CD4-positive, alpha-beta T cell (primary cell): ENCODE measurements at regions not wholly inside any gene's neighbourhood (a gene's known extent, or its start where the extent isn't known, plus 50 kb on each side); places are given as distances from the start of the nearest gene placed in this dataset.

Experiments used
- ATAC-seq: fragments of 200-7000 bp; cut with Tn5 transposase; one replicate; pipeline ENCODE4 v1.10.0; 2022; ENCODE audit warnings: mild to moderate bottlenecking; ENCODE audit not compliant: poor library complexity
- CTCF ChIA-PET: fragments of 350-600 bp; sonication (Branson Sonifier 250); formaldehyde crosslinking; loops from one replicate; lab custom pipeline; 2021; ENCODE audit warnings: antibody characterized with exemption, inconsistent platforms; lab: Charles Lee
- POLR2A ChIA-PET: fragments of 350-600 bp; sonication (Branson Sonifier 250); formaldehyde crosslinking; loops from one replicate; lab custom pipeline; 2021; ENCODE audit warnings: antibody characterized with exemption, inconsistent platforms; lab: Charles Lee
- DNase-seq, 14 experiments: peaks; one replicate each; pipeline ENCODE4 v3.0.0-alpha.2; 2013 to 2020; ENCODE audit warnings: mixed read lengths in 2 of 14
- H3K27ac ChIP-seq, 2 donors: one replicate each; pipeline versions ENCODE4 v1.5.1 to v1.7.0; 2013; ENCODE audit warnings: low read length in 2 of 2, low read depth in 1 of 2, mild to moderate bottlenecking in 1 of 2
- H3K27me3 ChIP-seq, 2 experiments: 1 replicate in 1 of 2; 2 replicates in 1 of 2; pipeline versions ENCODE4 v1.6.1 to v1.7.0; 2013; ENCODE audit warnings: low read length in 2 of 2, control low read depth in 1 of 2, mild to moderate bottlenecking in 1 of 2, moderate library complexity in 1 of 2; ENCODE audit not compliant: insufficient read depth in 2 of 2, control insufficient read depth in 1 of 2
- H3K36me3 ChIP-seq: one replicate; pipeline ENCODE4 v1.6.1; 2013; ENCODE audit warnings: low read length, control low read depth; ENCODE audit not compliant: insufficient read depth
- H3K4me1 ChIP-seq: one replicate; pipeline ENCODE4 v1.6.1; 2013; ENCODE audit warnings: low read length, control low read depth; ENCODE audit not compliant: insufficient read depth
- H3K4me3 ChIP-seq: one replicate; pipeline ENCODE4 v1.5.1; 2013; ENCODE audit warnings: mild to moderate bottlenecking, low read length, moderate library complexity
- H3K9me3 ChIP-seq, 2 experiments: 1 replicate in 1 of 2; 2 replicates in 1 of 2; pipeline versions ENCODE4 v1.6.1 to v1.7.0; 2013; ENCODE audit warnings: low read length in 2 of 2, mild to moderate bottlenecking in 2 of 2, control low read depth in 1 of 2, moderate library complexity in 1 of 2; ENCODE audit not compliant: control insufficient read depth in 1 of 2, insufficient read depth in 1 of 2
- H3K27ac Mint-ChIP-seq: one replicate; pipeline ENCODE4 v1.8.0; 2020; ENCODE audit warnings: mixed read lengths
- H3K27me3 Mint-ChIP-seq: one replicate; pipeline ENCODE4 v1.8.0; 2021; ENCODE audit warnings: mixed read lengths
- H3K36me3 Mint-ChIP-seq: one replicate; pipeline ENCODE4 v1.8.0; 2021; ENCODE audit warnings: low read depth, mixed read lengths
- H3K4me1 Mint-ChIP-seq: one replicate; pipeline ENCODE4 v1.8.0; 2021; ENCODE audit warnings: low read depth, mixed read lengths
- H3K4me3 Mint-ChIP-seq: one replicate; pipeline ENCODE4 v1.8.0; 2020; ENCODE audit warnings: mild to moderate bottlenecking, mixed read lengths
- H3K9me3 Mint-ChIP-seq: one replicate; pipeline ENCODE4 v1.8.0; 2020; ENCODE audit warnings: mixed read lengths
- intact Hi-C, 2 experiments: fragments of 100-400 bp; cut with DNase I in 1 of 2; cut with micrococcal nuclease in 1 of 2; formaldehyde crosslinking; loops; one replicate each; pipeline versions ENCODE4 v1.15.1 to v1.9.0; 2023 to 2025; cut with DNase I, micrococcal nuclease
- TF ChIP-seq, protein P1 (sequence below): fragments of 200-600 bp; IDR thresholded peaks from one replicate; pipeline ENCODE4 v1.8.0; 2022; ENCODE audit warnings: antibody characterized with exemption, mild to moderate bottlenecking

DNA sequence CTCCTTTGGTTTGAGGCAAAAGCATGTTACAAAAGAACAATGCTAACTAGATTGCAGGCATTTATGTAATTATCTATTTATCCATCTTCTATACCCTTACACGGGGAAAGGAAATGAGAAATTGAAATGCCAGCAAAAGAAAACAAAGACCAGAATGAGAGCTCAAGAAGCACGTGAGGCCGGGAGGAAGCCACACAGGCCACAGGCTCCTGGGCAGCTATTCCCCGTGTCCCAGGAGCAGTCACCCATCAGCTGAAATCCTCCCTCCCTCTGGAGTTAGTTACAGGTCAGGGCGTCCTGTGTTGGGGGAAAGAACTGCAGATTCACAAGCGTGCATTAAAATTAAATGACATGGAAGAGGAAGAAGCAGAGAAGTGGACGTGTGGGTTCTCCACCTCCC, 64.7 kb upstream of the RPS6KA2 start:
- Mint-ChIP-seq H3K9me3 (no peaks in the 10 kb centered on the region), H3K4me1 (no peaks in the 10 kb centered on the region), H3K36me3 (no peaks in the 10 kb centered on the region), H3K4me3 (no peak overlapping the region), H3K27ac (no peak overlapping the region), H3K27me3 (no peaks in the 10 kb centered on the region)
- Histone ChIP-seq H3K4me3 (no peak overlapping the region), H3K9me3 (no peaks in the 10 kb centered on the region), H3K4me1 (no peaks in the 10 kb centered on the region), H3K27me3 (no peaks in the 10 kb centered on the region), H3K36me3 (no peaks in the 10 kb centered on the region), H3K27ac (no peak overlapping the region)
- no peak for ATAC-seq
- TF ChIP-seq, protein P1, sequence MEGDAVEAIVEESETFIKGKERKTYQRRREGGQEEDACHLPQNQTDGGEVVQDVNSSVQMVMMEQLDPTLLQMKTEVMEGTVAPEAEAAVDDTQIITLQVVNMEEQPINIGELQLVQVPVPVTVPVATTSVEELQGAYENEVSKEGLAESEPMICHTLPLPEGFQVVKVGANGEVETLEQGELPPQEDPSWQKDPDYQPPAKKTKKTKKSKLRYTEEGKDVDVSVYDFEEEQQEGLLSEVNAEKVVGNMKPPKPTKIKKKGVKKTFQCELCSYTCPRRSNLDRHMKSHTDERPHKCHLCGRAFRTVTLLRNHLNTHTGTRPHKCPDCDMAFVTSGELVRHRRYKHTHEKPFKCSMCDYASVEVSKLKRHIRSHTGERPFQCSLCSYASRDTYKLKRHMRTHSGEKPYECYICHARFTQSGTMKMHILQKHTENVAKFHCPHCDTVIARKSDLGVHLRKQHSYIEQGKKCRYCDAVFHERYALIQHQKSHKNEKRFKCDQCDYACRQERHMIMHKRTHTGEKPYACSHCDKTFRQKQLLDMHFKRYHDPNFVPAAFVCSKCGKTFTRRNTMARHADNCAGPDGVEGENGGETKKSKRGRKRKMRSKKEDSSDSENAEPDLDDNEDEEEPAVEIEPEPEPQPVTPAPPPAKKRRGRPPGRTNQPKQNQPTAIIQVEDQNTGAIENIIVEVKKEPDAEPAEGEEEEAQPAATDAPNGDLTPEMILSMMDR = no peak
- POLR2A ChIA-PET = no interaction called here
- intact Hi-C loops = no loop called here
- DNase-seq = no peak
- CTCF ChIA-PET = no interaction called here

DNA sequence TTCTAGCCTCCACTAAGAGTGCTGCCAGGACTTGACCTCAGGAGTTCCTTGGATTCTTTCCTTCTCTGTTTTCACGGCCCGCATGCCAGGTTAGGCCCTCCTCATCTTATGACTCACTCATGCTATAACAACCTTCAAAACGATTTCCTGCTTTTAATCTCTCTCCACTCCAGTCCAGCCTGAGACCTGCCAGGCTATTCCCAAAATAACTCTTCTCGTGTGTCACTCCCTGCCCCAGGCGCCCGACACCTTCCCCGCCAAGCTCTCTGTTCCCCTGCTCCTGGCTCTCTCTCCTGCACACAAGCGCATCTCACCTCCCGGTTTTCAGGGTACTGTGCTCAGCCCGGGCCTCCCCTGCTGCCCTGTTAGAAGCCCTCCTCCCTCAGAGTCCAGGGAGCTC, 64.1 kb upstream of the RPS6KA2 start:
- H3K9me3 Mint-ChIP-seq = no peaks in the 10 kb centered on the region
- H3K27me3 Mint-ChIP-seq = no peaks in the 10 kb centered on the region
- Histone ChIP-seq H3K27me3 (no peaks in the 10 kb centered on the region), H3K27ac (no peak overlapping the region), H3K4me1 (no peaks in the 10 kb centered on the region), H3K9me3 (no peaks in the 10 kb centered on the region), H3K36me3 (no peaks in the 10 kb centered on the region), H3K4me3 (no peak overlapping the region)
- ATAC-seq = no peak
- H3K4me3 Mint-ChIP-seq = no peak overlapping the region
- H3K36me3 Mint-ChIP-seq = no peaks in the 10 kb centered on the region
- ChIA-PET CTCF (no interaction called here), POLR2A (no interaction called here)
- DNase-seq = no peak
- H3K4me1 Mint-ChIP-seq = no peaks in the 10 kb centered on the region
- no peak overlapping the region for H3K27ac Mint-ChIP-seq
- TF ChIP-seq, protein P1 = no peak
- intact Hi-C loops = no loop called here

DNA sequence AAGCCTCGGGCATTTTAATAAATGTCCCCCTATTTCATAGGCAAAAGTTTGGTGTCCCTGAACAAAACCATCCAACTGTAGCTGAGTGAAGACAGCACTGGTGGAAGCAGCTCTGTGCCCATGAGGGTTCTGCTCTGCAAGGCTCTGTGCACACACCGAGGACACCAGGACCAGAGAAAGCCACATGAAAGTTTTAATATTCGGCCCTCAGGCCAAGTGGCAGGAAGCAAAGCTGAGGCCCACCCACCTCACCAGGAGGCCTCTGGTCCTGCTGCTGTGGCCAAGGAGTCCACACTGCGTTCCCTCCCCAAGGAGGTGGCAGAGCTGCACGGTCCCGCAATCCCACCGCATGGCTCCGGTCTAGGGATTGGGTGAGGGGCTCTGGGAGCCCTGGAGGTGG, 62.6 kb upstream of the RPS6KA2 start:
- TF ChIP-seq, protein P1 = no peak
- DNase-seq (no peak), ATAC-seq (no peak)
- POLR2A ChIA-PET = no interaction called here
- H3K4me3 Mint-ChIP-seq = no peak overlapping the region
- H3K9me3 Mint-ChIP-seq = no peaks in the 10 kb centered on the region
- Histone ChIP-seq H3K27me3 (no peaks in the 10 kb centered on the region), H3K4me3 (no peak overlapping the region), H3K9me3 (no peaks in the 10 kb centered on the region), H3K27ac (no peak overlapping the region), H3K36me3 (no peaks in the 10 kb centered on the region), H3K4me1 (no peaks in the 10 kb centered on the region)
- intact Hi-C loops = no loop called here
- H3K27ac Mint-ChIP-seq = no peak overlapping the region
- no peaks in the 10 kb centered on the region for H3K36me3 Mint-ChIP-seq
- H3K27me3 Mint-ChIP-seq = no peaks in the 10 kb centered on the region
- H3K4me1 Mint-ChIP-seq = no peaks in the 10 kb centered on the region
- CTCF ChIA-PET = no interaction called here
